Lower lobe of right lung (tissue), 2 donors: ENCODE measurements at regions not wholly inside any gene's neighbourhood (a gene's known extent, or its start where the extent isn't known, plus 50 kb on each side); places are given as distances from the start of the nearest gene placed in this dataset.

ENCODE experiments used
- ATAC-seq, 2 donors: fragments of 200-7000 bp; cut with Tn5 transposase; one replicate each; pipeline ENCODE4 v1.9.1; 2020 to 2022; ENCODE audit warnings: mild to moderate bottlenecking in 2 of 2, moderate library complexity in 2 of 2
- DNase-seq: peaks from one replicate; pipeline ENCODE4 v3.0.0-alpha.2; 2020
- H3K27ac ChIP-seq: fragments of 200-600 bp; one replicate; pipeline ENCODE4 v1.8.0; 2022
- H3K27me3 ChIP-seq: fragments of 200-600 bp; one replicate; pipeline ENCODE4 v1.8.0; 2022; ENCODE audit warnings: low read depth
- H3K36me3 ChIP-seq: fragments of 200-600 bp; one replicate; pipeline ENCODE4 v1.8.0; 2022; ENCODE audit warnings: mild to moderate bottlenecking
- H3K4me1 ChIP-seq: fragments of 200-600 bp; one replicate; pipeline ENCODE4 v1.8.0; 2022
- H3K4me3 ChIP-seq: fragments of 200-600 bp; one replicate; pipeline ENCODE4 v1.8.0; 2022; ENCODE audit warnings: mild to moderate bottlenecking
- H3K9me3 ChIP-seq: fragments of 200-600 bp; one replicate; pipeline ENCODE4 v1.8.0; 2022
- CTCF ChIP-seq: fragments of 200-600 bp; IDR thresholded peaks from one replicate; pipeline ENCODE4 v1.8.0; 2022; ENCODE audit warnings: antibody characterized with exemption, mild to moderate bottlenecking
- intact Hi-C: fragments of 100-400 bp; cut with DNase I; formaldehyde crosslinking; loops from one replicate; pipeline ENCODE4 v1.11.0; 2022
- donor health status: DM: no; HTN: yes; CAD: no; lungs with severe emphysema.

GRCh38 chr2:126834006-126834659, 64.6 kb upstream of the TEX51 start:
- ATAC-seq, result no peak
- Histone ChIP-seq H3K9me3 (no peaks in the 10 kb centered on the region), H3K4me1 (no peaks in the 10 kb centered on the region), H3K27ac (no peak overlapping the region), H3K4me3 (no peak overlapping the region), H3K27me3 (no peaks in the 10 kb centered on the region), H3K36me3 (no peaks in the 10 kb centered on the region)
- intact Hi-C loops, result no loop called here
- TF ChIP-seq CTCF, result no peak
- no peak for DNase-seq

GRCh38 chr2:126835261-126835660, 63.4 kb upstream of the TEX51 start:
- no peak for TF ChIP-seq CTCF
- ATAC-seq, result no peak
- no peak for DNase-seq
- H3K27me3 ChIP-seq, result no peaks in the 10 kb centered on the region
- H3K36me3 ChIP-seq, result no peaks in the 10 kb centered on the region
- H3K27ac ChIP-seq, result no peak overlapping the region
- H3K4me1 ChIP-seq, result no peaks in the 10 kb centered on the region
- no peak overlapping the region for H3K4me3 ChIP-seq
- intact Hi-C loops, result no loop called here
- H3K9me3 ChIP-seq, result no peaks in the 10 kb centered on the region

- H3K4me1 ChIP-seq, result no peaks in the 10 kb centered on the region
- ATAC-seq, result no peak
- H3K27me3 ChIP-seq, result no peaks in the 10 kb centered on the region
- no peak overlapping the region for H3K27ac ChIP-seq
- intact Hi-C loops, result no loop called here
- no peak for DNase-seq
- no peaks in the 10 kb centered on the region for H3K36me3 ChIP-seq
- no peaks in the 10 kb centered on the region for H3K9me3 ChIP-seq
- TF ChIP-seq CTCF, result no peak
- no peak overlapping the region for H3K4me3 ChIP-seq
Observed at GRCh38 chr2:126835831-126836230, 62.9 kb upstream of the TEX51 start.

GRCh38 chr2:126836761-126837679, 61.7 kb upstream of the TEX51 start:
- no peak overlapping the region for H3K4me3 ChIP-seq
- no peak for DNase-seq
- H3K27me3 ChIP-seq, result no peaks in the 10 kb centered on the region
- TF ChIP-seq CTCF, result no peak
- H3K9me3 ChIP-seq, result no peaks in the 10 kb centered on the region
- intact Hi-C loops, result no loop called here
- peak in 1 of 2 donors; percentile 15 for ATAC-seq
- H3K36me3 ChIP-seq, result no peaks in the 10 kb centered on the region
- no peak overlapping the region for H3K27ac ChIP-seq
- no peaks in the 10 kb centered on the region for H3K4me1 ChIP-seq

- intact Hi-C loops, result no loop called here
- Histone ChIP-seq H3K4me3 (no peak overlapping the region), H3K4me1 (no peaks in the 10 kb centered on the region), H3K27ac (no peak overlapping the region), H3K9me3 (no peaks in the 10 kb centered on the region), H3K27me3 (no peaks in the 10 kb centered on the region), H3K36me3 (no peaks in the 10 kb centered on the region)
- TF ChIP-seq CTCF, result no peak
- DNase-seq, result no peak
- ATAC-seq, result no peak
Observed at GRCh38 chr2:126837966-126838715, 60.5 kb upstream of the TEX51 start.
